ENCODE measurements at regions not wholly inside any gene's neighbourhood (a gene's known extent, or its start where the extent isn't known, plus 50 kb on each side); places are given as distances from the start of the nearest gene placed in this dataset.

GRCh38 chr3:150098621-150099020 is 127.9 kb upstream of the PFN2 start:
- FAIRE-seq (no peak), DNase-seq (ENCODE audit: insufficient read length, low spot score) (no peak)
- TF ChIP-seq CTCF (IDR thresholded peaks at IDR 0.05; ENCODE audit: insufficient read depth, missing control alignments), result no peak

- DNase-seq (ENCODE audit: insufficient read length, low spot score) (no peak), FAIRE-seq (no peak)
- TF ChIP-seq CTCF (IDR thresholded peaks at IDR 0.05; ENCODE audit: insufficient read depth, missing control alignments), result no peak
Observed at GRCh38 chr3:150097588-150097890, 126.8 kb upstream of the PFN2 start.

GRCh38 chr3:150096700-150097587 is 126.2 kb upstream of the PFN2 start:
- no peak for TF ChIP-seq CTCF (IDR thresholded peaks at IDR 0.05; ENCODE audit: insufficient read depth, missing control alignments)
- no peak for FAIRE-seq
- DNase-seq (ENCODE audit: insufficient read length, low spot score), result no peak

GRCh38 chr3:150094150-150094933 is 123.6 kb upstream of the PFN2 start:
- no peak for DNase-seq (ENCODE audit: insufficient read length, low spot score)
- no peak for TF ChIP-seq CTCF (IDR thresholded peaks at IDR 0.05; ENCODE audit: insufficient read depth, missing control alignments)
- no peak for FAIRE-seq

GRCh38 chr3:150091626-150092025 is 120.9 kb upstream of the PFN2 start:
- TF ChIP-seq CTCF (IDR thresholded peaks at IDR 0.05; ENCODE audit: insufficient read depth, missing control alignments), result no peak
- no peak for DNase-seq (ENCODE audit: insufficient read length, low spot score)
- no peak for FAIRE-seq

GRCh38 chr3:150090877-150091276 is 120.2 kb upstream of the PFN2 start:
- FAIRE-seq (no peak), DNase-seq (ENCODE audit: insufficient read length, low spot score) (no peak)
- no peak for TF ChIP-seq CTCF (IDR thresholded peaks at IDR 0.05; ENCODE audit: insufficient read depth, missing control alignments)

GRCh38 chr3:150090006-150090405 is 119.3 kb upstream of the PFN2 start:
- DNase-seq (ENCODE audit: insufficient read length, low spot score) (no peak), FAIRE-seq (no peak)
- TF ChIP-seq CTCF (IDR thresholded peaks at IDR 0.05; ENCODE audit: insufficient read depth, missing control alignments), result no peak

Measured in D721Med (cell line).